Testis (tissue), 2 donors: ENCODE measurements at regions not wholly inside any gene's neighbourhood (a gene's known extent, or its start where the extent isn't known, plus 50 kb on each side); places are given as distances from the start of the nearest gene placed in this dataset.

Experiments
- POLR2A ChIP-seq: fragments of 450-650 bp; IDR thresholded peaks from one replicate; pipeline ENCODE4 v1.6.1; 2017; ENCODE audit warnings: antibody characterized with exemption, mild to moderate bottlenecking, moderate library complexity
- TF ChIP-seq, protein P1 (sequence below), 3 experiments: fragments of 450-650 bp in 2 of 3; fragments of 200-600 bp in 1 of 3; sonication (generic) in 1 of 3; IDR thresholded peaks; one replicate each; pipeline ENCODE4 v1.5.1; 2016 to 2019; ENCODE audit warnings: antibody characterized with exemption in 3 of 3, mild to moderate bottlenecking in 2 of 3, moderate library complexity in 1 of 3

- TF ChIP-seq, protein P1, sequence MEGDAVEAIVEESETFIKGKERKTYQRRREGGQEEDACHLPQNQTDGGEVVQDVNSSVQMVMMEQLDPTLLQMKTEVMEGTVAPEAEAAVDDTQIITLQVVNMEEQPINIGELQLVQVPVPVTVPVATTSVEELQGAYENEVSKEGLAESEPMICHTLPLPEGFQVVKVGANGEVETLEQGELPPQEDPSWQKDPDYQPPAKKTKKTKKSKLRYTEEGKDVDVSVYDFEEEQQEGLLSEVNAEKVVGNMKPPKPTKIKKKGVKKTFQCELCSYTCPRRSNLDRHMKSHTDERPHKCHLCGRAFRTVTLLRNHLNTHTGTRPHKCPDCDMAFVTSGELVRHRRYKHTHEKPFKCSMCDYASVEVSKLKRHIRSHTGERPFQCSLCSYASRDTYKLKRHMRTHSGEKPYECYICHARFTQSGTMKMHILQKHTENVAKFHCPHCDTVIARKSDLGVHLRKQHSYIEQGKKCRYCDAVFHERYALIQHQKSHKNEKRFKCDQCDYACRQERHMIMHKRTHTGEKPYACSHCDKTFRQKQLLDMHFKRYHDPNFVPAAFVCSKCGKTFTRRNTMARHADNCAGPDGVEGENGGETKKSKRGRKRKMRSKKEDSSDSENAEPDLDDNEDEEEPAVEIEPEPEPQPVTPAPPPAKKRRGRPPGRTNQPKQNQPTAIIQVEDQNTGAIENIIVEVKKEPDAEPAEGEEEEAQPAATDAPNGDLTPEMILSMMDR (IDR thresholded peaks at IDR 0.05): no peak
- TF ChIP-seq POLR2A: no peak
Measured at GRCh38 chr2:64918220-64918886, 70.8 kb upstream of the SLC1A4 start.
